SK-N-SH (cell line): ENCODE measurements at regions not wholly inside any gene's neighbourhood (a gene's known extent, or its start where the extent isn't known, plus 50 kb on each side); places are given as distances from the start of the nearest gene placed in this dataset.

Source experiments
- CTCF ChIA-PET: fragments of 300-600, 350-600 bp; formaldehyde crosslinking; extraction: SDS; loops from one replicate; lab custom pipeline; 2021; lab: Yijun Ruan, JAX
- POLR2A ChIA-PET: fragments of 350-600 bp; sonication (Branson Sonifier 250); formaldehyde crosslinking; extraction: SDS; loops from one replicate; lab custom pipeline; 2020; ENCODE audit warnings: antibody characterized with exemption, inconsistent platforms; lab: Yijun Ruan, JAX
- DNase-seq: peaks from one replicate; pipeline ENCODE4 v3.0.0; 2012
- H2AFZ ChIP-seq: fragments of 200-600 bp; sonication (generic); 2 replicates; pipeline ENCODE4 v1.8.1; 2016; ENCODE audit warnings: antibody characterized with exemption, mild to moderate bottlenecking, low read depth
- H3F3A ChIP-seq: fragments of 200-600 bp; sonication (generic); replicated peaks from 2 replicates; pipeline ENCODE3; 2016; ENCODE audit warnings: antibody characterized with exemption, mild to moderate bottlenecking; ENCODE audit not compliant: insufficient read depth
- H3K27ac ChIP-seq, 2 experiments: fragments of 200-500 bp in 1 of 2; fragments of 200-600 bp in 1 of 2; sonication (Bioruptor generic) in 1 of 2; sonication (generic), shearing (Covaris generic) in 1 of 2; 2 replicates each; pipeline versions ENCODE4 v1.5.1 to v1.6.1; 2014 to 2016; ENCODE audit warnings: low read depth in 2 of 2, inconsistent platforms in 1 of 2, low read length in 1 of 2, mild to moderate bottlenecking in 1 of 2, mixed read lengths in 1 of 2
- H3K27me3 ChIP-seq: fragments of 200-600 bp; sonication (generic), shearing (Covaris generic); 2 replicates; pipeline ENCODE4 v1.6.1; 2016; ENCODE audit warnings: mixed run types; ENCODE audit not compliant: insufficient read depth
- H3K36me3 ChIP-seq, 2 experiments: fragments of 200-500 bp in 1 of 2; fragments of 200-600 bp in 1 of 2; sonication (Bioruptor generic) in 1 of 2; sonication (generic) in 1 of 2; replicated peaks in 1 of 2; 2 replicates each; pipeline versions ENCODE3 to v1.5.1; 2014 to 2016; ENCODE audit warnings: low read length in 1 of 2, mild to moderate bottlenecking in 1 of 2; ENCODE audit not compliant: insufficient read depth in 2 of 2, control insufficient read depth in 1 of 2
- H3K4me1 ChIP-seq, 2 experiments: fragments of 200-500 bp in 1 of 2; fragments of 200-600 bp in 1 of 2; sonication (Bioruptor generic) in 1 of 2; sonication (generic), shearing (Covaris generic) in 1 of 2; 2 replicates each; pipeline versions ENCODE4 v1.5.1 to v1.6.1; 2014 to 2016; ENCODE audit warnings: low read depth in 1 of 2, low read length in 1 of 2, mixed run types in 1 of 2; ENCODE audit not compliant: insufficient read depth in 2 of 2, control insufficient read depth in 1 of 2
- H3K4me2 ChIP-seq: fragments of 200-600 bp; sonication (generic), shearing (Covaris generic); 2 replicates; pipeline ENCODE4 v1.6.1; 2017; ENCODE audit warnings: mixed run types
- H3K4me3 ChIP-seq, 2 experiments: fragments of 200-500 bp in 1 of 2; fragments of 200-600 bp in 1 of 2; sonication (Bioruptor generic) in 1 of 2; sonication (generic), shearing (Covaris generic) in 1 of 2; 2 replicates each; pipeline versions ENCODE4 v1.5.1 to v1.8.1; 2014 to 2016; ENCODE audit warnings: low read depth in 2 of 2, inconsistent platforms in 1 of 2, low read length in 1 of 2, mild to moderate bottlenecking in 1 of 2, mixed read lengths in 1 of 2, moderate library complexity in 1 of 2
- H3K79me2 ChIP-seq: fragments of 200-600 bp; sonication (generic); 2 replicates; pipeline ENCODE4 v1.8.1; 2017; ENCODE audit warnings: mild to moderate bottlenecking; ENCODE audit not compliant: insufficient read depth
- H3K9ac ChIP-seq: fragments of 200-600 bp; sonication (generic); 2 replicates; pipeline ENCODE4 v1.6.1; 2017; ENCODE audit warnings: mixed run types
- H3K9me2 ChIP-seq: fragments of 200-600 bp; sonication (generic); 2 replicates; pipeline ENCODE4 v1.6.1; 2017; ENCODE audit warnings: mixed run types
- H3K9me3 ChIP-seq: fragments of 200-600 bp; sonication (generic); 2 replicates; pipeline ENCODE4 v1.6.1; 2017; ENCODE audit warnings: mixed run types, mild to moderate bottlenecking, moderate library complexity
- H4K20me1 ChIP-seq: fragments of 200-600 bp; sonication (generic); 2 replicates; pipeline ENCODE4 v1.6.1; 2017; ENCODE audit warnings: mild to moderate bottlenecking, mixed run types; ENCODE audit not compliant: insufficient read depth
- CTCF ChIP-seq: fragments of 200-600 bp; sonication (generic); IDR thresholded peaks from 2 replicates; pipeline ENCODE4 v1.6.1; 2017; ENCODE audit warnings: antibody characterized with exemption, mild to moderate bottlenecking, moderate library complexity
- FOSL2 ChIP-seq: IDR thresholded peaks from 2 replicates; pipeline ENCODE4 v1.4.0; 2012; ENCODE audit warnings: low read depth, mild to moderate bottlenecking, moderate library complexity, borderline replicate concordance
- FOXJ3 ChIP-seq: sonication (generic); formaldehyde crosslinking; IDR thresholded peaks from 2 replicates; pipeline ENCODE4 v1.5.1; 2020; ENCODE audit warnings: mild to moderate bottlenecking, missing genetic modification reagents
- GABPA ChIP-seq: IDR thresholded peaks from 2 replicates; pipeline ENCODE4 v1.4.0; 2012; ENCODE audit warnings: low read depth, mild to moderate bottlenecking
- MAX ChIP-seq: IDR thresholded peaks from 2 replicates; pipeline ENCODE4 v1.4.0; 2012; ENCODE audit warnings: low read depth
- RAD21 ChIP-seq: IDR thresholded peaks from 2 replicates; pipeline ENCODE4 v1.6.1; 2012; ENCODE audit warnings: mild to moderate bottlenecking, low read length
- SMC3 ChIP-seq: IDR thresholded peaks from 2 replicates; pipeline ENCODE4 v1.6.1; 2012; ENCODE audit warnings: low read depth, low read length, improper control_type of control experiment
- WGBS: methylation state at CpG from one replicate; pipeline ENCODE4 v1.1.6; 2017; ENCODE audit warnings: low lambda C conversion rate; 5-methylcytosine and 5-hydroxymethylcytosine counted together
- TF ChIP-seq, protein P1 (sequence below): fragments of 150-350 bp; IDR thresholded peaks from 2 replicates; pipeline ENCODE4 v1.6.1; 2016; ENCODE audit warnings: mild to moderate bottlenecking, low read depth, low read length

DNA sequence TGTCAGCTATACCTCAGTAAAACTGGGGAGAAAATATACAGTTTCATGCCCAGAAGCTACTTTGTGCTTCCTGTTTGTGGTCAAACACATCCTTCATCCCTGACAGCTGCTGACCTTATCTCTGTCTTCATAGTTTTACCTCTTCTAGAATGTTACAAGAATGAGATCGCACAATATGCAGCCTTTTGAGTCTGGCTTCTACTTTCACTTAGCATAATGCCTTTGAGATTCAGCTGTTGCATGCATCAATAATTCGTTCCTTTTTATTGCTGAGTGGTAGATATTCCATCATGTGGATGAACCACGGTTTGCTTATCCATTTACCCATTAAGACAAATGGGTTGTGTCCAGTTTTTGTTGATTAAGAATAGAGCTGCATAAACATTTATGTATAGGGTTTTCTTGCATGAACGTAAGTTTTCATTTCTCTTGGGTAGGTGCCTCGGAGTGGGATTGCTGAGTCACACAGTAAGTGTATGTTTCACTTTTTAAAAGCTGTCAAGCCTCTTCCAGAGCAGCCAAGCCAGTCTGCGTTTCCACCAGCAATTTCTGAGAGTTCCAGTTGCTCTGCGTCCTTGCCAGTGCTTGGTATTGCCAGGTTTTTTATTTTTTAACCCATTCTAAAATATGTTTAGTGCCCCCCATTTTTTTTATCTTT lies 86.6 kb upstream of the PAX1 start:
- Histone ChIP-seq H3K9ac (no peak overlapping the region), H3F3A (no peaks in the 10 kb centered on the region), H3K36me3 (no peaks in the 10 kb centered on the region), H3K4me1 (no peaks in the 10 kb centered on the region), H3K27me3 (peaks cover 17% of the 10 kb centered on the region; the same call in 1 of the 2 replicates), H2AFZ (no peak overlapping the region), H3K4me3 (no peak overlapping the region), H3K27ac (no peak overlapping the region), H3K9me2 (no peaks in the 10 kb centered on the region), H3K4me2 (no peak overlapping the region), H4K20me1 (no peaks in the 10 kb centered on the region), H3K9me3 (no peaks in the 10 kb centered on the region), H3K79me2 (no peaks in the 10 kb centered on the region)
- TF ChIP-seq GABPA (no peak), SMC3 (no peak), FOSL2 (no peak)
- CTCF ChIA-PET = no interaction called here
- 4% methylated on average over 7 of the region's 7 CpGs for WGBS
- no peak for DNase-seq
- POLR2A ChIA-PET = no interaction called here

GRCh38 chr20:21615617-21616080 lies 89.8 kb upstream of the PAX1 start:
- Histone ChIP-seq H3F3A (no peaks in the 10 kb centered on the region), H3K27me3 (peaks cover 17% of the 10 kb centered on the region; the same call in 1 of the 2 replicates), H3K36me3 (no peaks in the 10 kb centered on the region), H3K9ac (no peak overlapping the region), H3K4me3 (no peak overlapping the region; a peak in 1 of 4 replicates), H4K20me1 (no peaks in the 10 kb centered on the region), H2AFZ (no peak overlapping the region), H3K9me2 (no peaks in the 10 kb centered on the region), H3K27ac (no peak overlapping the region), H3K4me1 (no peaks in the 10 kb centered on the region), H3K79me2 (no peaks in the 10 kb centered on the region), H3K9me3 (no peaks in the 10 kb centered on the region), H3K4me2 (no peak overlapping the region)
- TF ChIP-seq MAX = no peak
- TF ChIP-seq RAD21 = peak; percentile 73
- peak; percentile 59 for TF ChIP-seq SMC3
- TF ChIP-seq CTCF = peak; percentile 85
- TF ChIP-seq, protein P1, sequence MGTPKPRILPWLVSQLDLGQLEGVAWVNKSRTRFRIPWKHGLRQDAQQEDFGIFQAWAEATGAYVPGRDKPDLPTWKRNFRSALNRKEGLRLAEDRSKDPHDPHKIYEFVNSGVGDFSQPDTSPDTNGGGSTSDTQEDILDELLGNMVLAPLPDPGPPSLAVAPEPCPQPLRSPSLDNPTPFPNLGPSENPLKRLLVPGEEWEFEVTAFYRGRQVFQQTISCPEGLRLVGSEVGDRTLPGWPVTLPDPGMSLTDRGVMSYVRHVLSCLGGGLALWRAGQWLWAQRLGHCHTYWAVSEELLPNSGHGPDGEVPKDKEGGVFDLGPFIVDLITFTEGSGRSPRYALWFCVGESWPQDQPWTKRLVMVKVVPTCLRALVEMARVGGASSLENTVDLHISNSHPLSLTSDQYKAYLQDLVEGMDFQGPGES = no peak
- TF ChIP-seq FOXJ3 = no peak
- ChIA-PET CTCF (interaction anchor here (0.5 to 4.1 kb wide), 36 partner anchors 9 to 966 kb away, joined by 3 to 45 read pairs (median 4); no protein-coding TSS in a partner anchor), POLR2A (no interaction called here)
- peak; percentile 70 for DNase-seq
- 8% methylated on average over 10 of the region's 10 CpGs for WGBS
